HG02885 (cell line): ENCODE measurements at regions not wholly inside any gene's neighbourhood (a gene's known extent, or its start where the extent isn't known, plus 50 kb on each side); places are given as distances from the start of the nearest gene placed in this dataset.
A peak's percentile ranks its signal among the peaks of the same experiment; 100 is the strongest.

Experiments
- ATAC-seq: cut with Tn5 transposase; IDR thresholded peaks from one replicate; pipeline ENCODE4 v1.9.1; 2021; ENCODE audit warnings: mild to moderate bottlenecking; ENCODE audit not compliant: unreplicated experiment, poor library complexity

DNA sequence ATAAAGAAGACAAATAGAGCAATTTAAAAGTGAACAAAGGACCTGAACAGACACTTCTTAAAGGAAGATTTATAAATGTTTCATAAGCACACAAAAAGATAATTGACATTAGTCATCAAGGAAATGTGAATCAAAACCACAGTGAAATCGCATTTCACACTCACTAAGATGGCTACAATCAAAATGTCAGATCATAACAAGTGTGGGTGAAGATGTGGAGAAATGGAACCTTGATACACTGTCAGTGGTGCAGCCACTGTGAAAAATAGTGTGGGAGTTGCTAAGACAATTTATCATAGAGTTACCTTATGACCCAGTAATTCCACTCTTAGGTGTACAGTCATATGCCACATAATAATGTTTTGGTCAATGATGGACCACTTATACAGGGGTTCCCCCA is 54.5 kb upstream of the HTR4 start:
- no peak for ATAC-seq

DNA sequence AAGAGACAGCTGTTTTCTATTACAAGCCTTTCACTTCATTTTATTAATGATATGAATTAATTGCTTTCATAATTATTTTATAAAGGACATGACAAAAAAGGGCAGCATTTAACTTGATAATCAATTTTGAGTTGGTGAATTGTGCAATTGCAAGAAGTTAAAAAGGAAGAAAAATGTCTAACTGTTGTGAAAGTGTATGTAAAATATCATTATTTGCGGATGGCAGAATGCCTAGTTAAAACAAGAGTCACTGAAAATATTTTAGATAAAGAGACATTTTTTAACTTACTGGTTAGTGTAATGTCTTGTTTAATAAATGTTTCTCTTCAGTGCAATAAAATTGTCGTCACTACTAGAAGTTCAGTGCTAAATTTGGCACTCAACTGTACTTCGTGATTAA is 57.6 kb upstream of the HTR4 start:
- ATAC-seq, result no peak

DNA sequence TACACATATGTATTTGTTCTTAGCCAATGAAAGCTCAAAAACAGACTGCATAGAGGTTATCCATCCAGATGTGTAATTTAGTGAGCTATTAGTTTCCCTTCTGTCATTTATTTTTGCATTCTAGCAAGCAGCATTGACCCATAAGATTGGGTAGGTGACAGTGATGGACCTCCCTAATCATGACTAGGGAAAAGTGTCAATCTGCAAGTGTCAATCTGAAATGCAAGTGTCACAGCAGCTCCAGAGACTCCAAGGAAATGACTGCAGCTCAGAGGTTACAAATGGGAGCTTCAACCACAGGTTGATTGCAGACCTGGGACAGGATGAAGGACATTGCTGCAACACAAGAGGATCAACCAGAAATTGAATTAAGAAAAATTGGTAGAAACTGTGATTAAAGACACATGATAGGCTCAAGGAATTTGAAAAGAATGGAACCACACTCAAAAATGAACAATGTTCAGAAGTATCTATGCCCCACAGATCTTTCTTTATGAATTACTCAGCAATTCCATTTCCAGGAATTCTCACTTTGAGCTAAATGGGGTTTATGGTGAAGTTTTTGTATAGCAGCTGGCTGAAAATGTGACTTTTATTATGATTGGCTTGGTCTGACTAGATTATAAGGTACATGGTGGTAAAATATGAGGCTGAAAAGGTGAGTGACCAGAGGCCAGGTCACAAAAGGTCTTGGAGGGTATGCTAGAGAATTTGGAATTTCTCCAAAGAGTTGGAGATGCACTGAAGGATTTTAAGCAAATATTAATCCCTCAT is 59.6 kb upstream of the HTR4 start:
- no peak for ATAC-seq

DNA sequence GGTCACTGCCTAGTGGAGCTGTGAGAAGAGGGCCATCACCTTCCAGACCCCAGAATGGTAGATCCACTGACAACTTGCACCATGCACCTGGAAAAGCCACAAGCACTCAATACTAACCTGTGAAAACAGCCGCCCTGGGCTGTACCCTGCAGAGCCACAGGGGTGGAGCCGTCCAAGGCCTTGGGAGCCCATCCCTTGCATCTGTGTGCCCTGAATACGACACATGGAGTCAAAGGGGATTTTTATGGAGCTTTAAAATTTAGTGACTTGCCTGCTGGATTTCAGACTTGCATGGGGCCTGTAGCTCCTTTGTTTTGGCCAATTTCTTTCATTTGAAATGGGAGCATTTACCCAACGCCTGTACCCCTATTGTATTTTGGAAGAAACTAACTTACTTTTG is 62.4 kb upstream of the HTR4 start:
- no peak for ATAC-seq

DNA sequence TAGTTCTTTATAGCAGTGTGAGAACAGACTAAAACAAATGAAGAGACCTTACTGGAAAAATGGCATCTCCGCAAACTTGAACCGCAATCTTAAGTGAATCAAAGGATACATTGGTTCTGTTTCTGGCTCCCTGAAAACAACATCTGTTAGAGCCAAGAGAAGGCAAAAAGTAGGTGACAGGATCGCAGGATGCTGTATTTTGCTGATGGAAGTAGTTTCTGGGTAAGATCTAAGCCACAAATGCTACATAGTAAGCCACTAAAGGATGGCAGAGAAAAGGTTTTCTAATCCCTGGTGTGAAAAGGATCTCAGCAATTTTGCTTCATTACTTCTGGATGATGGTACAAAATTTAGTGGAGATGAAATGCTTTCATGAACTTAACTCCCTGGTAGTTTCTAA is 63.3 kb upstream of the HTR4 start:
- no peak for ATAC-seq

DNA sequence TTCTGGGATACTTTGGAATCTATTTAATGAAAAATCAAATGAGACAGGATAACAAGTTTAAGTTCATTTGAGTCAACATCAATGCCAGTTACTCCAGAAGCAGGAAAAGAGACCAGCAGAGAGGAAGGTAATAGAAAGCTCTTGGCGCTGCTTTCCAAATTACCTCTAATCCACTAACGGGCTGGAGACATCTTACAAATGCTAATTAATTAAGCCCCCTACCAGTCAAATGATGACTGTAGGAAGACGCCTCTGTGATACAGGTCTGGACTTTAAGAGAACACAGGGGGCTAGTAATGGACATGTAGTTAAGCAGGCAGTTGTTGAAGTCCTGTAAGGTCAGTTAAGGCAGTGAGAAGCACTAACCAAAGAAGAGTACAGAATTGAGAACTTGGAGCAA is 65.3 kb upstream of the HTR4 start:
- ATAC-seq, result no peak

DNA sequence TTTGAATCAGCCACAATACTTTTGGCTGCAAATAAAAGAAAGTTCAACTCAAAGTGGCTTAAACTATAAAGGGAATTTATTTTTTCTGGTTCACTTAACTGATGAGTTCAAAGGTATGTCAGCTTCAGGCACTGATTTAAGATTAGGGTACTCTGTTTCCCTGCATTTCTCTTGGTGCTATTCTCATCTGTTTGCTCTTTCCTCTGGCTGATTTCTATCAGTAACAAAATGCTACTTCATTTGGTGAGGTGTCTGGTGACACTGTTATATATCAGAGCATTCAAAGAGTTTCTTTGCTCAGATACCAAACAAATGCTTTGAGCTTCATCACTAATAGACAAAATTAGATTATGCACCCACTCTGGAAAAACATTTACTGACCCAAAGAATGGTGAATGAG is 65.9 kb upstream of the HTR4 start:
- no peak for ATAC-seq

DNA sequence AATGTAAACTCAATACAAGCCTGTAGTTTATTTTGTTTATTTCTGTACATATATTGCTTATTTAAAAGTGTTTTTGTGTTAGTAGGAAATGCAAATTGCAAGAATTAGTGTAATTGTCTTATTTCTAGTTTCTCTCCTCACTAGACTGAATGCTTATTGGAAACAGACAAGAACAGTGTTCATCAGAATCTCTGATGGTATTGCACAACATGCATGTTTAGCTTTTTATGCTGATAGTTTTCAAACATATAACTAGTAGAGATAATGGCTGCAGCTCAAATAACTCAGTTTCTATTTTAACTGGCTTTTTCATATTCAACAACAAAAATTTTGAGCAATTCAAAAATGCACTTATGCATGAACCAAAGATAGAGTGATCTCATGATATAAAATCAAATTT is 68.8 kb upstream of the HTR4 start:
- no peak for ATAC-seq

DNA sequence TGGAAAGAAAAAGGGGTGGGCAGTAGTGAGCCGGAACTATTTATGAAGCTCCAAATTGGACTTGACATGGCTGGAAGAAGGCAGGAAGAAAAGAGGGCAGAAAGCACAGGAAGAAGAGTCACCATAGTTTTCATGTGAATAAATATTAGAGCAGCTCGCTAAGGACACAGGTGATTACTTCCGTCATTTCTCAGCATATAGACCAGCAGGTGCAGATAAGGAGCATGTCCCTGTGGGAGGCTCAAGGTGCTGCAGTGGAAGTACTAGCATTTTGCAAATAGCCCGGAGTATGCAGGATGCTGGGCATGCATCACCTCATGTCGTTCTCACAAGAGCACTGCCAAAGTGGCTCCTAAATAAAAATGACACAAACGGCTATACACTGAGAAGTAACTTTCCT is 71.3 kb upstream of the HTR4 start:
- ATAC-seq, result no peak

DNA sequence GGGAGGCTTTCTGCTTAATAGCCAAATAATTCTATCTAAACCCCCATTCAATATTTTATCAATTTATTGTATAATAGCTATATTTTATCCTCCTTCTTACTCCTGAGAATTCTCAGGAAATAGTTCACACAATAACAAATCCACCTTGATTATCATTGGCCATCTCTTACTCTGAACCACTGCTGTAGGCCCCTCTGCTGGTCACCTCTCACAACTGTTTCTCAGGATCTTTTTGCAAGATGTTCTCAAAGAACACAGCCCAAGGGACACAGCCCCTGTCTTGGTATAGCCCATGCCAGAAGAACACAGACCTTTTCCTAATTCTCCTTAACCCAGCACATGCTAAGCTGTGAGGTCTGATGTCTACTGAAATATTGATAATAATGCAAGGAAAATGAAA is 74.9 kb upstream of the HTR4 start:
- ATAC-seq, result no peak

DNA sequence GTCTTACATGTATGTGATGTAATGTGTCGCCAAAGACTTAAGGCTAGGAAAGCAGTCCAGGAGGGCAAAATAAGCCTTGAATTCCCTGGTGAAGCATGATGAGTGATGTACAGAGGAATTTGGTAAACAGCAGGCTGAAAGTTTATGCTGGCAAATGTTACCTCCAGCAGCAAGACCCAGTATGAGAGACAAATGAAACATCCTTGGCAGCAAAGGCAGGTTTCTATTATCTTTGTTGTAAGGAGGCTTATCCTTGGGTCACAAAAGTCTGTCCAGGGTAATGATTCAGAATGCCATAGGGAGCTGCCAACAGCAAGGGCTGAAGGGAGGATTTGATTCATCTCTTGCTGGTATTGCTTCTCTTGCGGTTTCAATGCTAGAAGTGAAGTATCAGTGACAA is 75.9 kb upstream of the HTR4 start:
- ATAC-seq, result no peak

DNA sequence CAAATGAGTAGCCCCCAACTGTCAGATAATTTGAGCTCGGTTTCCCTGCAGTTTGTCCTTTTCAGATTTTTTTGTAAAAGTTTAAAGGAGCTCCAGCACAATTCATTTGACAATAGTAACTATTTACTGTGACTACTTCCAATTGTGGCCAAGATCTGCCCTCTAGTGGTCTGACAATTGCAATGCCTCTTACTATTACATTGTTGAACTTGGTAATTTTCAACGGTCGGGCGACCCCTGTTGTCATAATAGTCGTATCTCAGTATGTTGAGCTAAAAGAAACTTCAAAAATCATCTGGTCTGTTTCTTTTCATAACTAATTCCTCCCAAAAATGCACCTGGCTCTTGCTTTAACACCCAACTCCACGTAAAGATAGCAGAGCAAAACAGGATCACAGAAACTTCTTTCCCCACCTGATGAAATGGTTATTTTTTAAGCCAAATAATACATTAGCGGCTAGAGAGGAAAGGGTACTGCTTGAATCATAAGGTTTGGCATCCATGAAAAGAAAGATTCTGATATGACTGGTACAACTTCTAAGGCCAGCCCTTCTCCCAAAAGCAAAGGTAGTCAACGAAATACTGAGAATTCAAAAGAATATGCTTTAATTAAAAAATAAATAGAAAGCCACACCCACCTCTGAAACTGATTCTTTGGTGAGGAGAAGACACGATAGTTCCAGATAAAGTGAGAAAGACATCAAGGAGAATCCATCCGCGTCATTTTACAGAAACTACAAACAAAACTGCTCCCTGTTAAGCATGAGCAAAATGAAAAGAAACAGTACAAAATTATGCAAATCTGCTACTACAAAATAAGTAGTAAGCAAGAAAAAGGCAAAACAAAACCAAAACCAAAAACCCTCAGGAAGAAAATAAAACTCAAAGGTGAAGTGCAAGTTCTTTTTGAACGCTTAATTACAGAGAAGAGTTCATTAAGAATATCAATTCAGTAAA is 76.9 kb upstream of the HTR4 start:
- peak; percentile 93 for ATAC-seq

DNA sequence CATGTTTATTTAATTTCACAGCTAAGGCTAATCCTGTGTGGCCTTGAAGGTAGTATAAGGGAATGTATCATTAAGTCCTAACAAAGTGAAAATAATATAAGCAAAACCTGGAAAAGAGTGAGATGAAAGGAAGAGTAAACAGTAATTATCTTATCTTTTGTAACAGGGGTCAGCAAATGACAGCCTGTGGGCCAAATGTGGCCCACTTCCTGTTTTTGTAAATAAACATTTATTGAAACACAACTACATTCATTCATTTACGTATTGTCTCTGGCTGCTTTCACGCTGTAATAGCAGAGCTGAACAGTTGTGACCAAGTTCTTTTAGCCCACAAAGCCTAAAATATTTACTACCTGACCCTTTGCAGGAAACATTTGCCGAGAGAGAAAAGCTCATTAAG is 78.4 kb upstream of the HTR4 start:
- ATAC-seq, result no peak

DNA sequence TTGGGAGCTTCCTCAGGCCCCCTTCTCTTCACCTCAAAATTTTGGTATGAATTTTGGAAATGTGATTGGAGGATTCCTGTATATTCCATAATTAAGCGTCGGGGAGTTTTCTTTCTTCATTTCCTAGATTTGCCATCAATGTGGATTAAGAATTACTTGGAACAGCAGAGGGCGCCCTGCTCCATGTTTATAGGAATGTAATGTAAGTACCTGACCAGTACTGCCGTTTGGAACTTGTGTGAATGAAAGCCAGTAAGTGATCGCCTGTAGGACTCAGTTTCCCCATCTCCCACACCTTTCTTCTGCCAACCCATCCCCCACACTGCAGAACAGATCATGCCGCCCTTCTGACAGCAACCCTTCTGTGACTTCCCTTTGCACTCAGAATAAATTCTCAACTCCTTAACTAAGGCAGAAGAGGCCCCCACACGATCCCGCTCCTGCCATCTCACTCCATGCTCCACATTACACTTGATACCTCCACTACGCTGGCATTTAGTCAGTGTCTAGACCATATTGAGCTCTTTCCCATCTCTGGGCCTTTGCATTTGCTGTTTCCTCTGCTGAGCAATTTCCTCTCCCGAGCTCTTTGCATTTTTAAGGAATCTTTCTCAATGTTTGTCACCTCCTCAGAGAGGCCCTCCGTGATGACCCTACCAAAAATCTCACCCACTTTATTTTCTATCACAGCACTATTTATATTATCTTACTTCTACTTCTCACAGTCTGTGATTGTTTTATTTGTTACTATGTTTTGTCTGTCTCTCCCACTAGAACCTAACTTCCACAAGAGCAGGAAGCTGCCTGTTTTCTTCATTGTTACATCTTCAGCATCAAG is 79.5 kb upstream of the HTR4 start:
- peak; percentile 40 for ATAC-seq

DNA sequence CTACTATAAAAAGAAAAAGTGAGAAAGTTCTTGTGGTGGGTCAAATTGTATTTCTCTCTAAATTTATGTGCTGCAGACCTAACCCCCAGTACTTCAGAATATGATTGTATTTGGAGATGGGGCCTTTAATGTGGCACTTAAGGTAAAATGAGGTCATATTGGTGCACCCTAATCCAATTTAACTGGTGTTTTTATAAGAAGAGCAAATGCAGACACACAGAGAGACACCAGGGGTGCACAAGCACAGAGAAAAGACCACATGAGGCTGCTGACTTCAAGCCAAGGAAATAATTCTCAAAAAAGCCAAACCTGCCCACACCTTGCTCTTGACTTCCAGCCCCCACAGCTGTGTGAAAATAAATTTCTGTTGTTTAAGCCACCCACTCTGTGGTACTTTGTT is 80.2 kb upstream of the HTR4 start:
- no peak for ATAC-seq

DNA sequence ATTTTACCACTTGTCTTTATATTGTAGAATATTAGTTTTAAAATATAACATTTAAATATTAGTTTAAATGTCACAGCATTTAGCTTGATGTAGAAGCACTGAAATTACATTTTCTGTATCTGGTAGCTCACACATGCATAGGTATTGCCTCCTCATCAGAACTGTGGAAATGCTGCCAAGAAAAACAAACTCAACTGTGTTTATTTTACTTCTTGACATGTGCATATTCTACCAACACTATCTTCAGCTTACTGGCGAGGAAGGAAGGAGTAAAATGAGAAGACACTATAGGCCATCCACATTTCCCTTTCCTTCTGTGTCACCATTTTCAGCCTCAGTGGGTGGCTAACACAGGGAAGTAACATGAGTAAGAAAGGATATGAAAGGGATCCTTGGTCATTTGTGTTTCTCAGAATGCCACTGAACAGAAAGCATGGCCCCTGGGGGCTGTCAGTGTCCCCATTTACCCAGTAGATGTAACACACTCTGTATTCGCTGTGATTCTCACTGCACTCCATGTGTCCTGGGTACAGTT is 81.0 kb upstream of the HTR4 start:
- no peak for ATAC-seq

DNA sequence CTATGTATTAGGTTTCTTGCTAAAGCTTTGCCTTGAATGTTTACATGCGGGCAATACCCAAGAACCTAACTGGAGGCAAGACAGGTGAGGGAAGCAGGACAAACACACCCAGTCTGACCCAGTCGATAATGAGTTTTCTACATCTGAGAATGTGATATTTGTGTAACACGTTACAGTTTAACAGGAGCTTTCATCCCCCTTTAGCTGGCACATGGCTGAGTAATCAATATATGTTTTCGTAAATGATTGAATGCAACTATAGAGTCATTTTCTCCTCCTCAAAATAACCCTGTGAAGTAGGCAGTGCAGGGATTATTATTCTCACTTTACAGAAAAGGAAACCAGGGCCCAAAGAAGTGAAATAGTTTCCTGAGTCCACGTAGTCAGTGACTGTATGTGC is 84.7 kb upstream of the HTR4 start:
- ATAC-seq, result no peak

DNA sequence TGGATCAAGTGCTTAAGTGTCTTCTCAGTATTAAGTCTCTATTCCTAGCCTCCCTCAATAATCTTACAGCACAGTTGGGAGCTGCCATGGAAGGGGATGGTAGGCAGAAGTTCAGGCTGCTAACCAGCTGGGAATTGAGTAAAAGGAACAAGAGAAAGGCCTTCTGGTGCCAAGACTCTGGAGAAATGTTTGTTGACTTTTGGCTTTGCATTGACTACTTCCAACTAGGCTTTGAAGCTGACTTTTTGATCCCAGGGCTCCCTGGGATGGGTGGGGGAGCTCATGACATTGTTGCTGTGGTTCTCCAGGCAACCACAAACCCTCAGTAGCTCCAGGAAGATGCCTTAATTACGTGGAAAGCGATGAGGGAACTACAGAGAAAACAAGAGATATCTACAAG is 85.2 kb upstream of the HTR4 start:
- ATAC-seq, result no peak

DNA sequence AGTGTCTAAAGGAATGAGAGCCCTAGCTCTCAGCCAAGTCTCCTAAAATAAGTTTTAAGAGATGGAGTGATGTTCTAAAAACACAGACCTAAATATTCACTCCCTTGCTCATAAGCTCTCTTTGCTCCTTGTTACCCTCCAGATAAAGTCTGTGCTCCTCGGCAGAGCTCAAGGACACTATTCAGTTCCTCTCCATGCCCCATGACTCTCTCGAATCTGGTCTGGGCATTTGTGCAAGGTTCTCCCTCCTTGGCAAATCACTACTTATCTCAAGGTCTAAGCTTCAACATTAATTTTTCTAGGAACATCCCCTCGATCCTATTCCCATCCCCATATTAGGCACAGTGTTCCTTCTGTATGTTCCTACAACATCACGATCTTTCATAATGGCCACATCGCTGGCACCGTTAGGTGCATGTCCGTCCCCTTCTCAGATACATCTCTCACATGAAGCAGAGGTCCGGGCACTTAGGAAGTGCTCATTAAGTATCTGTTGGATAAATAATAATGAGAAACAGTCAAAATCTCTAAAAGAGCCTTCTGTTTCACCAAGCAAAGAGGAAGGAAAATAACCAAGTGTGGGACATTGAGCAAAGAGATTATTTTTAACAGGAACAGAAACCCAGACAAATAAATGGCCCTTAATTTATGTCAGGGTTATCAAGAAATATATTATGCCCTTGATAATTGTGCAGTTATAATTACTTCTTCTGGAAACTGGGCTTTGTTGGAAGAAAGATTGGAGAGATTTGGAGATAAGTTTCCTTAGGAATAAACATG is 85.9 kb upstream of the HTR4 start:
- ATAC-seq, result no peak
